ENCODE measurements at regions not wholly inside any gene's neighbourhood (a gene's known extent, or its start where the extent isn't known, plus 50 kb on each side); places are given as distances from the start of the nearest gene placed in this dataset.

- no peak for TF ChIP-seq SUZ12 (IDR thresholded peaks at IDR 0.05)
- TF ChIP-seq BHLHE40 (IDR thresholded peaks at IDR 0.05; ENCODE audit: borderline replicate concordance) = no peak
- TF ChIP-seq PKNOX1 (IDR thresholded peaks at IDR 0.05) = no peak
- TF ChIP-seq SP1 (IDR thresholded peaks at IDR 0.05) = no peak
- no peak for TF ChIP-seq TARDBP (IDR thresholded peaks at IDR 0.05)
- no peak for TF ChIP-seq NFRKB (IDR thresholded peaks at IDR 0.05)
- TF ChIP-seq ELF4 (IDR thresholded peaks at IDR 0.05) = no peak
Measured at GRCh38 chr1:70892930-70893329, 154.7 kb downstream of the PTGER3 start.

All from HEK293T (cell line).